Osteoblast (primary cell): ENCODE measurements at regions not wholly inside any gene's neighbourhood (a gene's known extent, or its start where the extent isn't known, plus 50 kb on each side); places are given as distances from the start of the nearest gene placed in this dataset.

ENCODE experiments used
- DNase-seq: peaks from one replicate; pipeline ENCODE4 v3.0.0; 2011; ENCODE audit warnings: low spot score, mixed read lengths; ENCODE audit not compliant: insufficient read length; ENCODE audit errors: missing footprints
- H2AFZ ChIP-seq: 2 replicates; pipeline ENCODE4 v1.6.0; 2011; ENCODE audit warnings: mild to moderate bottlenecking, low read length
- H3K27ac ChIP-seq: 2 replicates; pipeline ENCODE4 v1.5.1; 2011; ENCODE audit warnings: mild to moderate bottlenecking, low read depth, low read length, moderate library complexity
- H3K27me3 ChIP-seq: 2 replicates; pipeline ENCODE4 v1.6.0; 2012; ENCODE audit warnings: mild to moderate bottlenecking, control low read depth, inconsistent platforms, low read length, moderate library complexity; ENCODE audit not compliant: insufficient read depth
- H3K36me3 ChIP-seq: 2 replicates; pipeline ENCODE4 v1.5.1; 2011; ENCODE audit warnings: mild to moderate bottlenecking, low read length, control low read depth, moderate library complexity; ENCODE audit not compliant: insufficient read depth
- H3K4me1 ChIP-seq: 2 replicates; pipeline ENCODE4 v1.5.1; 2011; ENCODE audit warnings: mild to moderate bottlenecking, low read length, control low read depth, moderate library complexity; ENCODE audit not compliant: insufficient read depth
- H3K4me2 ChIP-seq: 2 replicates; pipeline ENCODE4 v1.6.0; 2011; ENCODE audit warnings: mild to moderate bottlenecking, low read length; ENCODE audit not compliant: insufficient read depth
- H3K4me3 ChIP-seq: fragments of 200-600 bp; sonication (generic); 3 replicates; pipeline ENCODE4 v1.5.1; 2012; ENCODE audit warnings: mild to moderate bottlenecking, low read length, inconsistent platforms; ENCODE audit not compliant: insufficient read depth
- H3K79me2 ChIP-seq: 2 replicates; pipeline ENCODE4 v1.6.0; 2012; ENCODE audit warnings: mild to moderate bottlenecking, low read length, control low read depth, inconsistent platforms; ENCODE audit not compliant: insufficient read depth
- H3K9me3 ChIP-seq: 2 replicates; pipeline ENCODE4 v1.5.1; 2011; ENCODE audit warnings: low read depth, low read length, control low read depth
- H4K20me1 ChIP-seq: 2 replicates; pipeline ENCODE4 v1.6.0; 2012; ENCODE audit warnings: mild to moderate bottlenecking, low read length, control low read depth; ENCODE audit not compliant: insufficient read depth
- TF ChIP-seq, protein P1 (sequence below): IDR thresholded peaks from 2 replicates; pipeline ENCODE4 v1.5.1; 2011; ENCODE audit warnings: mild to moderate bottlenecking, low read depth, low read length, moderate library complexity; ENCODE audit errors: extremely low read depth

- Histone ChIP-seq H3K27ac (no peak overlapping the region), H4K20me1 (no peaks in the 10 kb centered on the region), H3K4me1 (peaks cover 3% of the 10 kb centered on the region), H3K36me3 (no peaks in the 10 kb centered on the region), H2AFZ (no peak overlapping the region), H3K27me3 (no peaks in the 10 kb centered on the region), H3K4me2 (no peak overlapping the region), H3K79me2 (no peaks in the 10 kb centered on the region), H3K9me3 (no peaks in the 10 kb centered on the region), H3K4me3 (no peak overlapping the region)
- TF ChIP-seq, protein P1, sequence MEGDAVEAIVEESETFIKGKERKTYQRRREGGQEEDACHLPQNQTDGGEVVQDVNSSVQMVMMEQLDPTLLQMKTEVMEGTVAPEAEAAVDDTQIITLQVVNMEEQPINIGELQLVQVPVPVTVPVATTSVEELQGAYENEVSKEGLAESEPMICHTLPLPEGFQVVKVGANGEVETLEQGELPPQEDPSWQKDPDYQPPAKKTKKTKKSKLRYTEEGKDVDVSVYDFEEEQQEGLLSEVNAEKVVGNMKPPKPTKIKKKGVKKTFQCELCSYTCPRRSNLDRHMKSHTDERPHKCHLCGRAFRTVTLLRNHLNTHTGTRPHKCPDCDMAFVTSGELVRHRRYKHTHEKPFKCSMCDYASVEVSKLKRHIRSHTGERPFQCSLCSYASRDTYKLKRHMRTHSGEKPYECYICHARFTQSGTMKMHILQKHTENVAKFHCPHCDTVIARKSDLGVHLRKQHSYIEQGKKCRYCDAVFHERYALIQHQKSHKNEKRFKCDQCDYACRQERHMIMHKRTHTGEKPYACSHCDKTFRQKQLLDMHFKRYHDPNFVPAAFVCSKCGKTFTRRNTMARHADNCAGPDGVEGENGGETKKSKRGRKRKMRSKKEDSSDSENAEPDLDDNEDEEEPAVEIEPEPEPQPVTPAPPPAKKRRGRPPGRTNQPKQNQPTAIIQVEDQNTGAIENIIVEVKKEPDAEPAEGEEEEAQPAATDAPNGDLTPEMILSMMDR: no peak
- DNase-seq: no peak
These were observed 535.1 kb downstream of the MATN1 start for GRCh38 chr1:30188329-30188728.

GRCh38 chr1:30187413-30188023 lies 535.9 kb downstream of the MATN1 start:
- Histone ChIP-seq H3K9me3 (no peaks in the 10 kb centered on the region), H3K27me3 (no peaks in the 10 kb centered on the region), H3K4me2 (no peak overlapping the region), H2AFZ (no peak overlapping the region), H4K20me1 (no peaks in the 10 kb centered on the region), H3K27ac (no peak overlapping the region), H3K4me3 (no peak overlapping the region), H3K79me2 (no peaks in the 10 kb centered on the region), H3K4me1 (peaks cover 3% of the 10 kb centered on the region), H3K36me3 (no peaks in the 10 kb centered on the region)
- TF ChIP-seq, protein P1: no peak
- DNase-seq: no peak

GRCh38 chr1:30186586-30186985 lies 536.8 kb downstream of the MATN1 start:
- H3K27ac ChIP-seq: no peak overlapping the region
- H3K9me3 ChIP-seq: no peaks in the 10 kb centered on the region
- no peaks in the 10 kb centered on the region for H4K20me1 ChIP-seq
- no peak overlapping the region for H3K4me2 ChIP-seq
- H3K4me1 ChIP-seq: peaks cover 3% of the 10 kb centered on the region
- H3K4me3 ChIP-seq: no peak overlapping the region
- no peaks in the 10 kb centered on the region for H3K79me2 ChIP-seq
- no peak for DNase-seq
- H3K36me3 ChIP-seq: no peaks in the 10 kb centered on the region
- H2AFZ ChIP-seq: no peak overlapping the region
- H3K27me3 ChIP-seq: no peaks in the 10 kb centered on the region
- TF ChIP-seq, protein P1: no peak

- no peaks in the 10 kb centered on the region for H3K9me3 ChIP-seq
- no peaks in the 10 kb centered on the region for H3K27me3 ChIP-seq
- DNase-seq: no peak
- H3K79me2 ChIP-seq: no peaks in the 10 kb centered on the region
- TF ChIP-seq, protein P1: no peak
- H2AFZ ChIP-seq: no peak overlapping the region
- H4K20me1 ChIP-seq: no peaks in the 10 kb centered on the region
- H3K27ac ChIP-seq: no peak overlapping the region
- H3K4me2 ChIP-seq: no peak overlapping the region
- peaks cover under 1% of the 10 kb centered on the region for H3K4me1 ChIP-seq
- no peak overlapping the region for H3K4me3 ChIP-seq
- no peaks in the 10 kb centered on the region for H3K36me3 ChIP-seq
These were observed 537.6 kb downstream of the MATN1 start for GRCh38 chr1:30185809-30186208.
